ENCODE measurements at regions not wholly inside any gene's neighbourhood (a gene's known extent, or its start where the extent isn't known, plus 50 kb on each side); places are given as distances from the start of the nearest gene placed in this dataset.

- TF ChIP-seq ARNTL (CRISPR knock-in tag; IDR thresholded peaks at IDR 0.05; ENCODE audit: borderline replicate concordance, low read depth) (no peak), ZFP30 (CRISPR knock-in tag; IDR thresholded peaks at IDR 0.05) (no peak), ZFP3 (CRISPR knock-in tag; IDR thresholded peaks at IDR 0.05) (no peak), ZNF8 (CRISPR knock-in tag; IDR thresholded peaks at IDR 0.05) (no peak), CSDC2 (CRISPR knock-in tag; IDR thresholded peaks at IDR 0.05) (no peak), TCF4 (CRISPR knock-in tag; IDR thresholded peaks at IDR 0.05; ENCODE audit: borderline replicate concordance) (no peak)
Measured at GRCh38 chr5:115457571-115457970, 87.0 kb downstream of the FEM1C start.
